IPS-18a (cell line): ENCODE measurements at regions not wholly inside any gene's neighbourhood (a gene's known extent, or its start where the extent isn't known, plus 50 kb on each side); places are given as distances from the start of the nearest gene placed in this dataset.

Experiments used
- H3K27ac ChIP-seq: one replicate; pipeline ENCODE4 v1.5.1; 2013; ENCODE audit warnings: low read length
- H3K27me3 ChIP-seq: one replicate; pipeline ENCODE4 v1.6.1; 2013; ENCODE audit warnings: mild to moderate bottlenecking, low read length; ENCODE audit not compliant: control insufficient read depth, insufficient read depth
- H3K36me3 ChIP-seq: one replicate; pipeline ENCODE4 v1.6.1; 2013; ENCODE audit warnings: low read depth, low read length; ENCODE audit not compliant: control insufficient read depth
- H3K4me1 ChIP-seq: one replicate; pipeline ENCODE4 v1.6.1; 2013; ENCODE audit warnings: low read depth, low read length; ENCODE audit not compliant: control insufficient read depth
- H3K4me3 ChIP-seq: one replicate; pipeline ENCODE4 v1.5.1; 2013; ENCODE audit warnings: low read length
- H3K9ac ChIP-seq: one replicate; pipeline ENCODE4 v1.6.1; 2013; ENCODE audit warnings: mild to moderate bottlenecking, low read length, moderate library complexity
- H3K9me3 ChIP-seq: one replicate; pipeline ENCODE4 v1.6.1; 2013; ENCODE audit warnings: low read depth, low read length; ENCODE audit not compliant: control insufficient read depth

DNA sequence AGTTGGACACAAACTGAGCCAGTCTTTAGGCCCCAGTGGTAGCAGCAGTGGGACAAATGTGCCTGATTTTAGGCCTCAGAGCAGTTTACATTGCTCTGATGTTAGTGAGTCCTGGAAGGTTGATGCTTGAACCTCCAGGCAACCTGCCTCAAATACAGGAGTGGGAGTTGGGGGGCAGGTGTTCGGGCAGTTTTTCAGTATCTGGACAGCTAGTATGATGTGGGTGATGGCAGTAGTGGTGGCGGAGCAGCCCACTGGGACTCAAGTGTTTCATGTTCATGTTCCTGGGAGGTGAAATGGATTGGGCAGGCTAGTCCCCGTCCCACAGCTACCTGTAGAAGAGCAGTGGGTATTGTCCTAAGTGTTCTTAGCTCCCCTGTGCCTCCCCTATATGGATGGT is 857.8 kb downstream of the JRKL start:
- no peak overlapping the region for H3K27ac ChIP-seq
- no peaks in the 10 kb centered on the region for H3K36me3 ChIP-seq
- no peaks in the 10 kb centered on the region for H3K9me3 ChIP-seq
- H3K4me3 ChIP-seq = no peak overlapping the region
- no peak overlapping the region for H3K9ac ChIP-seq
- H3K27me3 ChIP-seq = no peaks in the 10 kb centered on the region
- H3K4me1 ChIP-seq = peaks cover 3% of the 10 kb centered on the region

- Histone ChIP-seq H3K4me3 (no peak overlapping the region), H3K27me3 (no peaks in the 10 kb centered on the region), H3K36me3 (no peaks in the 10 kb centered on the region), H3K4me1 (no peaks in the 10 kb centered on the region), H3K9me3 (no peaks in the 10 kb centered on the region), H3K9ac (no peak overlapping the region), H3K27ac (no peak overlapping the region)
These were observed 865.0 kb downstream of the JRKL start for GRCh38 chr11:97254790-97255189.

GRCh38 chr11:97259434-97259833 is 869.6 kb downstream of the JRKL start:
- Histone ChIP-seq H3K9me3 (no peaks in the 10 kb centered on the region), H3K36me3 (no peaks in the 10 kb centered on the region), H3K4me3 (no peak overlapping the region), H3K27me3 (no peaks in the 10 kb centered on the region), H3K9ac (no peak overlapping the region), H3K27ac (no peak overlapping the region), H3K4me1 (no peaks in the 10 kb centered on the region)

DNA sequence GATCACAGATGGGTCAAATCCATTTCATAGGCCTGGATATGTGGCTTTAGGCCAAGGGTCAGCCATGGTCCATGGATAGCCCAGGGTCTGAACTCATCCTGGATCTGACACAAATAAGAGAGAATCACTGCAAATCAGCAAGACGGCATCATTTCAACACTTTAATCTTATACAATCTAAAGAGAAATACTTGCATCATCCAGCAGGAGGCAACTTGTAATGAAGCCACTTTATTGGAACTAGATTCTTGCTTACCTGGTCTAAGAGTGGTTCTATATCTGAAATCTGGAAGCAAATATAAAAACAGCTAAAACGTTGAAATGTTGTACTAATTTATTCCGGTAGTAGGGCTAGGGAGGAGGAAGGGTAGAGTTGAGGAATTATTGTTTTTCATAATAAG is 870.1 kb downstream of the JRKL start:
- H3K36me3 ChIP-seq = no peaks in the 10 kb centered on the region
- no peak overlapping the region for H3K9ac ChIP-seq
- no peak overlapping the region for H3K27ac ChIP-seq
- no peaks in the 10 kb centered on the region for H3K9me3 ChIP-seq
- no peaks in the 10 kb centered on the region for H3K4me1 ChIP-seq
- H3K27me3 ChIP-seq = no peaks in the 10 kb centered on the region
- H3K4me3 ChIP-seq = no peak overlapping the region

GRCh38 chr11:97263183-97263858 is 873.5 kb downstream of the JRKL start:
- Histone ChIP-seq H3K4me3 (no peak overlapping the region), H3K27ac (no peak overlapping the region), H3K9ac (no peak overlapping the region), H3K36me3 (no peaks in the 10 kb centered on the region), H3K4me1 (no peaks in the 10 kb centered on the region), H3K27me3 (no peaks in the 10 kb centered on the region), H3K9me3 (no peaks in the 10 kb centered on the region)

DNA sequence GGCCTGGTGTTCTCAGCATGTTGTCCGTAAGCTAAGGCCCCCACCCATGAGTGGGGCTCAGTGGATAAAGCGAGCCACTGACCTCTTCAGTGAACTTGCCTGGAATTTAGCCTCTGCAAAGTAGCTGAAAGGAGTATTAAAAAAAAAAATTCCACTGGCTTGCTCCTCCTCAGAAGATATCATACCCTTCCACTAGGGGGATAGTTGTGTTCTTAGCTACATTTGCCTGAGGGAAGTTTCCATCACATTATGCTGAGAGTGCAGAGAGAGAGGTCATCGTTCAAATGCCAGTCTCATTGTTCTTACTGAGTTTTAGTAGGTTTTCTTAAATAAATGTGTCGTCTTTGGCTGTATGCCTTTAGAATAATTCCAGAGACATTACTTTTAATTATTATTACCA is 879.7 kb downstream of the JRKL start:
- Histone ChIP-seq H3K9me3 (no peaks in the 10 kb centered on the region), H3K4me1 (no peaks in the 10 kb centered on the region), H3K27me3 (no peaks in the 10 kb centered on the region), H3K36me3 (no peaks in the 10 kb centered on the region), H3K9ac (no peak overlapping the region), H3K4me3 (no peak overlapping the region), H3K27ac (no peak overlapping the region)

GRCh38 chr11:97279341-97279740 is 889.5 kb downstream of the JRKL start:
- H3K36me3 ChIP-seq = no peaks in the 10 kb centered on the region
- H3K9me3 ChIP-seq = no peaks in the 10 kb centered on the region

GRCh38 chr11:97280347-97280746 is 890.5 kb downstream of the JRKL start:
- H3K27me3 ChIP-seq = no peaks in the 10 kb centered on the region
- no peaks in the 10 kb centered on the region for H3K36me3 ChIP-seq
- no peak overlapping the region for H3K9ac ChIP-seq
- H3K9me3 ChIP-seq = no peaks in the 10 kb centered on the region
- no peak overlapping the region for H3K27ac ChIP-seq
- no peak overlapping the region for H3K4me3 ChIP-seq
- no peaks in the 10 kb centered on the region for H3K4me1 ChIP-seq

More at GRCh38 chr11:97279341-97279740, 889.5 kb downstream of the JRKL start:
- Histone ChIP-seq H3K4me3 (no peak overlapping the region), H3K27ac (no peak overlapping the region), H3K27me3 (no peaks in the 10 kb centered on the region), H3K9ac (no peak overlapping the region), H3K4me1 (no peaks in the 10 kb centered on the region)

GRCh38 chr11:97289823-97290222 is 900.0 kb downstream of the JRKL start:
- no peaks in the 10 kb centered on the region for H3K27me3 ChIP-seq
- H3K9ac ChIP-seq = no peak overlapping the region
- H3K36me3 ChIP-seq = no peaks in the 10 kb centered on the region
- peaks cover 3% of the 10 kb centered on the region for H3K9me3 ChIP-seq
- no peaks in the 10 kb centered on the region for H3K4me1 ChIP-seq
- H3K27ac ChIP-seq = no peak overlapping the region
- H3K4me3 ChIP-seq = no peak overlapping the region

- no peak overlapping the region for H3K9ac ChIP-seq
- H3K27me3 ChIP-seq = no peaks in the 10 kb centered on the region
- H3K4me1 ChIP-seq = no peaks in the 10 kb centered on the region
- H3K4me3 ChIP-seq = no peak overlapping the region
- H3K36me3 ChIP-seq = no peaks in the 10 kb centered on the region
- H3K9me3 ChIP-seq = peaks cover 3% of the 10 kb centered on the region
- no peak overlapping the region for H3K27ac ChIP-seq
These were observed 900.7 kb downstream of the JRKL start for GRCh38 chr11:97290464-97291041.

DNA sequence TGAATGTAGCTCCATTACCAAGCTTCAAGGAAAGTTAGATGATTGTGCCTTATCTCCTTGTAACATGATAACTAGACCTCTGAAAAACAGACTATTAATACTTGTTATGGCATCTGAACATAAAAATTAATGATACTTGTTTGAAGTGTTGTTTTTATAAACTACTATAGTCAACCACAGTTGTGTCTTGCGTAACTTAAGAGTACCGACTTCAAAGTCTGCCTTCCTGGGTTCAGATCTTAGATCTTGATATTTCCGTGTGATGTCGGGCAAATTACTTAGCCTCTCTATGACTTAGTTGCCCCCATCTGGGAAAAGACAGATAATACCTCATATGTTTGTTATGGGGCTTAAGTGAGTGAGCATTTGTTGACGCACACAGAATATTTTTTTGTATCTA is 906.5 kb downstream of the JRKL start:
- H3K4me3 ChIP-seq = no peak overlapping the region
- H3K9me3 ChIP-seq = peaks cover 3% of the 10 kb centered on the region
- no peaks in the 10 kb centered on the region for H3K4me1 ChIP-seq
- no peaks in the 10 kb centered on the region for H3K27me3 ChIP-seq
- no peak overlapping the region for H3K9ac ChIP-seq
- no peak overlapping the region for H3K27ac ChIP-seq
- H3K36me3 ChIP-seq = no peaks in the 10 kb centered on the region

DNA sequence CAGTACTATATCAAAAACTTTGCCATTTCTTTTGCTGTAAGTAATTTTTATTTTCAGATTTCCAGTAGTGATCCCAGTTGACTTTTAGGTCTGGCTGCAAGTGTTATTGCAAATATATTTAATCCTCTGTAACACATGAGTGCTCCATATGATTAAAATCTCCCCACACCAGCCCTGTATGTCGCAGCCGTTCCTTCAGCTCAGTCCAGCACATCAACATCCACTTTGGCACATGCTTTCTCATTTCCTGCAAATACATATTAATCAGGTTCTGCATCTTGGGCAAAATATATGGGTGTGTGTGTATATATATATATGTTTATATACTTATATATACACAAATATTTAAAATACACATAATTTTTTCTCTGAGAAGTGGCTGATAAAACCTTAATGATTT is 919.5 kb downstream of the JRKL start:
- Histone ChIP-seq H3K4me3 (no peak overlapping the region), H3K27me3 (no peaks in the 10 kb centered on the region), H3K36me3 (no peaks in the 10 kb centered on the region), H3K4me1 (no peaks in the 10 kb centered on the region), H3K27ac (no peak overlapping the region), H3K9ac (no peak overlapping the region), H3K9me3 (no peaks in the 10 kb centered on the region)
